Keratinocyte (primary cell): ENCODE measurements at regions not wholly inside any gene's neighbourhood (a gene's known extent, or its start where the extent isn't known, plus 50 kb on each side); places are given as distances from the start of the nearest gene placed in this dataset.

Experiments
- EZH2 ChIP-seq: IDR thresholded peaks from one replicate; pipeline ENCODE4 v1.6.1; 2012; ENCODE audit warnings: inconsistent platforms, mild to moderate bottlenecking, low read length, moderate library complexity
- TF ChIP-seq, protein P1 (sequence below), 3 experiments: IDR thresholded peaks in 1 of 3; conservative IDR thresholded peaks in 1 of 3; optimal IDR thresholded peaks in 1 of 3; 2 replicates in 2 of 3; 3 replicates in 1 of 3; pipeline versions ENCODE3 to v1.5.1; 2011; ENCODE audit warnings: low read length in 3 of 3, mild to moderate bottlenecking in 3 of 3, moderate library complexity in 2 of 3, control low read depth in 1 of 3, inconsistent platforms in 1 of 3; ENCODE audit not compliant: insufficient read depth in 2 of 3; ENCODE audit errors: extremely low read depth in 1 of 3

- TF ChIP-seq EZH2: no peak
- TF ChIP-seq, protein P1, sequence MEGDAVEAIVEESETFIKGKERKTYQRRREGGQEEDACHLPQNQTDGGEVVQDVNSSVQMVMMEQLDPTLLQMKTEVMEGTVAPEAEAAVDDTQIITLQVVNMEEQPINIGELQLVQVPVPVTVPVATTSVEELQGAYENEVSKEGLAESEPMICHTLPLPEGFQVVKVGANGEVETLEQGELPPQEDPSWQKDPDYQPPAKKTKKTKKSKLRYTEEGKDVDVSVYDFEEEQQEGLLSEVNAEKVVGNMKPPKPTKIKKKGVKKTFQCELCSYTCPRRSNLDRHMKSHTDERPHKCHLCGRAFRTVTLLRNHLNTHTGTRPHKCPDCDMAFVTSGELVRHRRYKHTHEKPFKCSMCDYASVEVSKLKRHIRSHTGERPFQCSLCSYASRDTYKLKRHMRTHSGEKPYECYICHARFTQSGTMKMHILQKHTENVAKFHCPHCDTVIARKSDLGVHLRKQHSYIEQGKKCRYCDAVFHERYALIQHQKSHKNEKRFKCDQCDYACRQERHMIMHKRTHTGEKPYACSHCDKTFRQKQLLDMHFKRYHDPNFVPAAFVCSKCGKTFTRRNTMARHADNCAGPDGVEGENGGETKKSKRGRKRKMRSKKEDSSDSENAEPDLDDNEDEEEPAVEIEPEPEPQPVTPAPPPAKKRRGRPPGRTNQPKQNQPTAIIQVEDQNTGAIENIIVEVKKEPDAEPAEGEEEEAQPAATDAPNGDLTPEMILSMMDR (optimal IDR thresholded peaks at IDR 0.05 in 1 of 3, IDR thresholded peaks at IDR 0.05 in 1 of 3, conservative IDR thresholded peaks at IDR 0.05 in 1 of 3; ENCODE audit: extremely low read depth in 1 of 3, insufficient read depth in 2 of 3, low read length in 3 of 3): no peak
Measured at GRCh38 chr18:61127714-61128467, 205.3 kb upstream of the CDH20 start.
